ENCODE measurements at regions not wholly inside any gene's neighbourhood (a gene's known extent, or its start where the extent isn't known, plus 50 kb on each side); places are given as distances from the start of the nearest gene placed in this dataset.

DNA sequence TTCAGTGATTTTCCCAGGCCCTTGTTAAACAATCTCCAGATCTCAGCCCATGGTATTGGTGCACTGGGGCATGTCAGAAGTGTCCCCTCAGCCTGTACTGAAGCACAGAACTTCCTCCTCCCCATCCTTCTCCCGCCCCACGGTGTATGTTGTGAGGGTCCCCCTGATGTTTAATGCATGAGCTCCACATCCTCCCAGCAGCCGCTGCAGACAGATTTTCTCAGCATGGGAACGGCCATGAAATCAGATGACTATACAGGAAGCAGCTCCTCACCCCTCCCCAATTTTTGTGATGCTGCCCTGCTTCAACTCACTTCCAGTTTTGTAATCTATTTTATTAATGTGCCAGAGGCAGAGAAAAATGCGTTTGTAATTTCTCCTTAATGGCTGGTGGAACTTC lies 406.0 kb downstream of the MIAT start:
- Mint-ChIP-seq H3K4me3 (no peak overlapping the region), H3K27ac (no peak overlapping the region), H3K4me1 (no peaks in the 10 kb centered on the region), H3K27me3 (peaks cover 36% of the 10 kb centered on the region), H3K9me3 (ENCODE audit: insufficient read depth) (peaks cover 3% of the 10 kb centered on the region)
- WGBS (ENCODE audit: insufficient coverage) = 11% methylated on average over 3 of the region's 5 CpGs
- no peak for DNase-seq
- no peaks in the 10 kb centered on the region for H3K36me3 ChIP-seq (replicated peaks in 1 of 2; ENCODE audit: control extremely low read depth in 1 of 2, control insufficient read depth in 1 of 2, extremely low read depth in 1 of 2, insufficient read depth in 2 of 2, low read length in 1 of 2)
- ChIA-PET CTCF (no interaction called here), POLR2A (no interaction called here)
- H3K9me3 ChIP-seq (ENCODE audit: control extremely low read depth in 1 of 3, control insufficient read depth in 2 of 3, insufficient read depth in 1 of 3, low read length in 2 of 3) = peaks cover 0 to 6% (median 0%) of the 10 kb centered on the region in 3 donors
- H3K79me2 ChIP-seq (ENCODE audit: control insufficient read depth, insufficient read depth, low read length) = no peaks in the 10 kb centered on the region
- no peaks in the 10 kb centered on the region for H4K20me1 ChIP-seq (ENCODE audit: control insufficient read depth, insufficient read depth, low read length, poor library complexity, severe bottlenecking)
- TF ChIP-seq, protein P1, sequence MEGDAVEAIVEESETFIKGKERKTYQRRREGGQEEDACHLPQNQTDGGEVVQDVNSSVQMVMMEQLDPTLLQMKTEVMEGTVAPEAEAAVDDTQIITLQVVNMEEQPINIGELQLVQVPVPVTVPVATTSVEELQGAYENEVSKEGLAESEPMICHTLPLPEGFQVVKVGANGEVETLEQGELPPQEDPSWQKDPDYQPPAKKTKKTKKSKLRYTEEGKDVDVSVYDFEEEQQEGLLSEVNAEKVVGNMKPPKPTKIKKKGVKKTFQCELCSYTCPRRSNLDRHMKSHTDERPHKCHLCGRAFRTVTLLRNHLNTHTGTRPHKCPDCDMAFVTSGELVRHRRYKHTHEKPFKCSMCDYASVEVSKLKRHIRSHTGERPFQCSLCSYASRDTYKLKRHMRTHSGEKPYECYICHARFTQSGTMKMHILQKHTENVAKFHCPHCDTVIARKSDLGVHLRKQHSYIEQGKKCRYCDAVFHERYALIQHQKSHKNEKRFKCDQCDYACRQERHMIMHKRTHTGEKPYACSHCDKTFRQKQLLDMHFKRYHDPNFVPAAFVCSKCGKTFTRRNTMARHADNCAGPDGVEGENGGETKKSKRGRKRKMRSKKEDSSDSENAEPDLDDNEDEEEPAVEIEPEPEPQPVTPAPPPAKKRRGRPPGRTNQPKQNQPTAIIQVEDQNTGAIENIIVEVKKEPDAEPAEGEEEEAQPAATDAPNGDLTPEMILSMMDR (IDR thresholded peaks at IDR 0.05) = no peak
- TF ChIP-seq EZH2 (IDR thresholded peaks at IDR 0.05; ENCODE audit: borderline replicate concordance, insufficient read depth, low read depth, low read length, poor library complexity, severe bottlenecking) = no peak
- H3K4me3 ChIP-seq (ENCODE audit: control extremely low read depth in 1 of 5, extremely low read depth in 1 of 5, insufficient read depth in 1 of 5, low read depth in 2 of 5, low read length in 4 of 5) = no peak overlapping the region
- H3K27me3 ChIP-seq (replicated peaks in 1 of 4; ENCODE audit: control extremely low read depth in 1 of 4, control insufficient read depth in 3 of 4, insufficient read depth in 4 of 4, low read length in 3 of 4) = peaks cover 0 to 6% (median 0%) of the 10 kb centered on the region in 4 experiments
- H3K4me1 ChIP-seq (ENCODE audit: control insufficient read depth in 2 of 2, insufficient read depth in 2 of 2, low read length in 2 of 2) = no peaks in the 10 kb centered on the region
- no peak overlapping the region for H2AFZ ChIP-seq (ENCODE audit: insufficient read depth, low read depth, low read length, poor library complexity, severe bottlenecking)
- ATAC-seq (ENCODE audit: low read depth) = no peak
- intact Hi-C loops (cut with micrococcal nuclease) = no loop called here
- H3K4me2 ChIP-seq (replicated peaks; ENCODE audit: low read depth, low read length, poor library complexity, severe bottlenecking) = no peak overlapping the region
- no peak overlapping the region for H3K27ac ChIP-seq (ENCODE audit: low read length in 2 of 2)
- H3K9ac ChIP-seq (ENCODE audit: low read length) = no peak overlapping the region

DNA sequence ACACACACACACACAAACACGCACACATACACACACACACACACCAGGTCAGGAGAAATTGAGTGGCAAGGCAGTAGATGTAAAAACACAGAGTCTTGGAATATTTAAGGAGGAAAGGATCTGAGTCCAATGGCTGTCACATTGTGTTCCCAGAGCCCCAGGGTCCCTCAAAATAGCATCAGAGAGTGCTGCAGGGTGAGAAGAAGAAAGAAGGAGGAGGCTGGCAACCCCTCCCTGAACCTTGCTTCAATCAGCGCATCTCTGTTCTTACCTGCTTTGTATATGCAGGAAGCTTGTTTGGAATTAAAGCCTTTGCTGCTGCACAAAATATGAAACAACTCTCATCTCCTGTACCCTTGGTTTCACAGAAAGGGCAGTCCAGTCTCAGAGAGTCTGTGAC lies 406.5 kb downstream of the MIAT start:
- Histone ChIP-seq H3K79me2 (ENCODE audit: control insufficient read depth, insufficient read depth, low read length) (no peaks in the 10 kb centered on the region), H3K4me2 (replicated peaks; ENCODE audit: low read depth, low read length, poor library complexity, severe bottlenecking) (no peak overlapping the region), H3K27ac (ENCODE audit: low read length in 2 of 2) (no peak overlapping the region), H3K4me3 (ENCODE audit: control extremely low read depth in 1 of 5, extremely low read depth in 1 of 5, insufficient read depth in 1 of 5, low read depth in 2 of 5, low read length in 4 of 5) (no peak overlapping the region), H3K9me3 (ENCODE audit: control extremely low read depth in 1 of 3, control insufficient read depth in 2 of 3, insufficient read depth in 1 of 3, low read length in 2 of 3) (peaks cover 0 to 6% (median 0%) of the 10 kb centered on the region in 3 donors), H3K36me3 (replicated peaks in 1 of 2; ENCODE audit: control extremely low read depth in 1 of 2, control insufficient read depth in 1 of 2, extremely low read depth in 1 of 2, insufficient read depth in 2 of 2, low read length in 1 of 2) (no peaks in the 10 kb centered on the region), H3K9ac (ENCODE audit: low read length) (no peak overlapping the region), H2AFZ (ENCODE audit: insufficient read depth, low read depth, low read length, poor library complexity, severe bottlenecking) (no peak overlapping the region), H4K20me1 (ENCODE audit: control insufficient read depth, insufficient read depth, low read length, poor library complexity, severe bottlenecking) (no peaks in the 10 kb centered on the region), H3K27me3 (replicated peaks in 1 of 4; ENCODE audit: control extremely low read depth in 1 of 4, control insufficient read depth in 3 of 4, insufficient read depth in 4 of 4, low read length in 3 of 4) (peaks cover 0 to 6% (median 0%) of the 10 kb centered on the region in 4 experiments), H3K4me1 (ENCODE audit: control insufficient read depth in 2 of 2, insufficient read depth in 2 of 2, low read length in 2 of 2) (no peaks in the 10 kb centered on the region)
- Mint-ChIP-seq H3K27ac (no peak overlapping the region), H3K27me3 (peaks cover 36% of the 10 kb centered on the region), H3K4me1 (no peaks in the 10 kb centered on the region), H3K9me3 (ENCODE audit: insufficient read depth) (peaks cover 3% of the 10 kb centered on the region), H3K4me3 (no peak overlapping the region)
- TF ChIP-seq, protein P1 (IDR thresholded peaks at IDR 0.05) = no peak
- TF ChIP-seq EZH2 (IDR thresholded peaks at IDR 0.05; ENCODE audit: borderline replicate concordance, insufficient read depth, low read depth, low read length, poor library complexity, severe bottlenecking) = no peak
- no CpG with 5 or more reads among the region's 2 CpGs for WGBS (ENCODE audit: insufficient coverage)
- DNase-seq (no peak), ATAC-seq (ENCODE audit: low read depth) (no peak)
- ChIA-PET POLR2A (no interaction called here), CTCF (no interaction called here)
- intact Hi-C loops (cut with micrococcal nuclease) = no loop called here
